ENCODE measurements at regions not wholly inside any gene's neighbourhood (a gene's known extent, or its start where the extent isn't known, plus 50 kb on each side); places are given as distances from the start of the nearest gene placed in this dataset.

DNA sequence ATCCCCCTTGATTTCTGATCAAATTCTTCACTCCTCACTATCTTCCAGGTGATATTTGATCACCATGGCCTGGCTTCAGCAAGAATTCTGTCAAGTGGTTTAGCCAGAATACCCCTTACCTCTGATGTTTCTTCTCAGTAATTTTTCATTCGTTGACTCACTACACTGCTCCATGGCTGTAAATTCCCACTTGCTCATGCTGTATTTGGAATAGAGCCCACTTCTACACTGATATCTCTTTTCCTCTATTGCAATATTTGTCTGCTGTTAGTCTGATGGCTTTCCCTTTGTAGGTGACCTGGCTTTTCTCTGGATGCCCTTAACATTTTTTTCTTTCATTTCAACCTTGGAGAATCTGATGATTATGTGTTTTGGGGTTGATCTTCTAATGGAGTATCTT is 73.9 kb upstream of the DIPK2B start:
- TF ChIP-seq, protein P1, sequence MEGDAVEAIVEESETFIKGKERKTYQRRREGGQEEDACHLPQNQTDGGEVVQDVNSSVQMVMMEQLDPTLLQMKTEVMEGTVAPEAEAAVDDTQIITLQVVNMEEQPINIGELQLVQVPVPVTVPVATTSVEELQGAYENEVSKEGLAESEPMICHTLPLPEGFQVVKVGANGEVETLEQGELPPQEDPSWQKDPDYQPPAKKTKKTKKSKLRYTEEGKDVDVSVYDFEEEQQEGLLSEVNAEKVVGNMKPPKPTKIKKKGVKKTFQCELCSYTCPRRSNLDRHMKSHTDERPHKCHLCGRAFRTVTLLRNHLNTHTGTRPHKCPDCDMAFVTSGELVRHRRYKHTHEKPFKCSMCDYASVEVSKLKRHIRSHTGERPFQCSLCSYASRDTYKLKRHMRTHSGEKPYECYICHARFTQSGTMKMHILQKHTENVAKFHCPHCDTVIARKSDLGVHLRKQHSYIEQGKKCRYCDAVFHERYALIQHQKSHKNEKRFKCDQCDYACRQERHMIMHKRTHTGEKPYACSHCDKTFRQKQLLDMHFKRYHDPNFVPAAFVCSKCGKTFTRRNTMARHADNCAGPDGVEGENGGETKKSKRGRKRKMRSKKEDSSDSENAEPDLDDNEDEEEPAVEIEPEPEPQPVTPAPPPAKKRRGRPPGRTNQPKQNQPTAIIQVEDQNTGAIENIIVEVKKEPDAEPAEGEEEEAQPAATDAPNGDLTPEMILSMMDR (IDR thresholded peaks at IDR 0.05), result no peak
- no peak for TF ChIP-seq POLR2A (IDR thresholded peaks at IDR 0.05)
- TF ChIP-seq POLR2AphosphoS5 (IDR thresholded peaks at IDR 0.05), result no peak
